Activated T-helper 2 cell treated with anti-CD3 and anti-CD28 coated beads, Interferon-gamma antibody, Interleukin-2, Interleukin-4, amounts not matched to agents 10 μg/mL and 5 μg/mL and 100 μg/mL, durations not matched to agents 14 hours and 24 hours and 36 hours (primary cell): ENCODE measurements at regions not wholly inside any gene's neighbourhood (a gene's known extent, or its start where the extent isn't known, plus 50 kb on each side); places are given as distances from the start of the nearest gene placed in this dataset.
A peak's percentile ranks its signal among the peaks of the same experiment; 100 is the strongest.
"Not testable (repeated sequence)": the region's sequence is repeated elsewhere in the genome, so short reads cannot be mapped to it uniquely, and the experiment has no call there.

Source experiments
- DNase-seq: peaks from one replicate; pipeline ENCODE4 v3.0.0; 2021; ENCODE audit warnings: low spot score
- H3K27ac Mint-ChIP-seq: one replicate; pipeline ENCODE4 v1.8.0; 2021; ENCODE audit warnings: mixed read lengths
- H3K27me3 Mint-ChIP-seq: one replicate; pipeline ENCODE4 v1.8.0; 2021; ENCODE audit warnings: low read depth, mixed read lengths
- H3K36me3 Mint-ChIP-seq: one replicate; pipeline ENCODE4 v1.8.0; 2021; ENCODE audit warnings: low read depth, mixed read lengths
- H3K4me1 Mint-ChIP-seq: one replicate; pipeline ENCODE4 v1.8.0; 2021; ENCODE audit warnings: low read depth, mixed read lengths
- H3K4me3 Mint-ChIP-seq: one replicate; pipeline ENCODE4 v1.8.0; 2021; ENCODE audit warnings: low read depth, mild to moderate bottlenecking, moderate library complexity, mixed read lengths
- H3K9me3 Mint-ChIP-seq: one replicate; pipeline ENCODE4 v1.8.0; 2021; ENCODE audit warnings: mixed read lengths
- intact Hi-C: fragments of 100-400 bp; cut with micrococcal nuclease; formaldehyde crosslinking; loops from one replicate; pipeline ENCODE4 v1.15.1; 2023

DNA sequence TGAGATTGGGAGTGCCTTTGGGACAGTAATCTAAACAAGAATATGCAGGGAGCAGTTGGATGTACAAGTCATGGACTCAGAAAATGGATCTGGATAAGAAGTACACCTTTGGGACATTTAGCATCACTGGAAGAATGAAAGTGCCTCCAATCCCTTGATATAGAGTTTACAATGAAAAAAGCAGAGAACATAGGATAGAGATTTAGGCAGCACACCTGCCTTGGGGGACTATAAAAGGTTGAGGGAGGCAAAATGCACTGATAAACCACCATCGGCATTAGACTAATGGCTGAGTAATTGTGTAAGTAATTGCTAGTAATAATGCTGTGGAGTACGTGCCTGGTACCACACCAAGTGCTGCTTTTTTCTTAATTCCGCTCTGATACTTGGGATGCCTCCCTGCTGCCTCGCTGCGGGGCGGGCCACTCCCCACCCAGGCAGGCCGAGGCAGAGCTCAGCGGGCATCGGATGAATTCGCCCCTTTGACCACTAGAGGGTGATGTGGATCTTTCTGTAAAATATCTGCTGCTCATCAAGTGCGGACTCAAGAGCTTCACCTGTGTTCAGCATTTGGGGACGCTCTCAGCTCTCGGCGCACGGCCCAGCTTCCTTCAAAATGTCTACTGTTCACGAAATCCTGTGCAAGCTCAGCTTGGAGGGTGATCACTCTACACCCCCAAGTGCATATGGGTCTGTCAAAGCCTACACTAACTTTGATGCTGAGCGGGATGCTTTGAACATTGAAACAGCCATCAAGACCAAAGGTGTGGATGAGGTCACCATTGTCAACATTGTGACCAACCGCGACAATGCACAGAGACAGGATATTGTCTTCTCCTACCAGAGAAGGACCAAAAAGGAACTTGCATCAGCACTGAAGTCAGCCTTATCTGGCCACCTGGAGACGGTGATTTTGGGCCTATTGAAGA lies 99.9 kb downstream of the ANKRD18B start:
- DNase-seq = peak; percentile 68
- Mint-ChIP-seq H3K9me3 (no peaks in the 10 kb centered on the region), H3K4me1 (peaks cover 5% of the 10 kb centered on the region), H3K4me3 (no peak overlapping the region), H3K27ac (no peak overlapping the region), H3K27me3 (peaks cover 26% of the 10 kb centered on the region), H3K36me3 (no peaks in the 10 kb centered on the region)
- intact Hi-C loops = loop anchor here (1.0 kb wide), 1 partner anchor 98 kb away; no protein-coding TSS in a partner anchor

DNA sequence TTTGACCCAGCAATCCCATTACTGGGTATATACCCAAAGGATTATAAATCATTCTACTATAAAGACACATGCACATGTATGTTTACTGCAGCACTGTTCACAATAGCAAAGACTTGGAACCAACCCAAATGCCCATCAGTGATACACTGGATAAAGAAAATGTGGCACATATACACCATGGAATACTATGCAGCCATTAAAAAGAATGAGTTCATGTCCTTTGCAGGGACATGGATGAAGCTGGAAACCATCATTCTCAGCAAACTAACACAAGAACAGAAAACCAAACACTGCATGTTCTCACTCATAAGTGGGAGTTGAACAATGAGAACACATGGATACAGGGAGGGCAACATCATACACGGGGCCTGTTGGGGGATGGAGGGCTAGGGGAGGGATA lies 104.3 kb downstream of the ANKRD18B start:
- H3K9me3 Mint-ChIP-seq, DNase-seq, H3K4me3 Mint-ChIP-seq, intact Hi-C loops, H3K27ac Mint-ChIP-seq, H3K4me1 Mint-ChIP-seq, H3K36me3 Mint-ChIP-seq: not testable (repeated sequence)
- H3K27me3 Mint-ChIP-seq = peaks cover 40% of the 10 kb centered on the region

DNA sequence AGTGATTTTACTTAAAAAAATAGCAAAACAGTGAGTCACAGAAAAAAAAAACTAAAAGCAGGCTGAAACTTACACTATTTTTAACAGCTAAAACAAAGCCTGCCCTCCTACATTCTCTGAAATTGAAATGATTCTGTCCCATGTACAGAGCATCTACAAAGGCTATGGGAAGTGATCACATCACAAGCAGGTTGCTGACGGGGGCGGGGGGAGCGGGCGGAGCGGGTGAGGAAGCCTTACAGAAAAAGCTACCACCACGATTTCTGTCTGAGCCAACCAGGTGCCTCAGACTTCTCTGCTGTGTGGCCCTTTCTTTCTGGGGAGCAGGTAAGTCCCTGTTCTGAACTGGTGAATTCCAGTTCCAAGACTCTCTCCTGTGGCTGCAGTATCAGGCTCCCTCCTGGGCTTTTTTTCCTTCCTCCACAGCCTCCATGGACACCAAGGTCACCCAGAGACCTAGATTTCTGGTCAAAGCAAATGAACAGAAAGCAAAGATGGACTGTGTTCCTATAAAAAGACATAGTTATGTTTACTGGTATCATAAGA lies 104.9 kb downstream of the ANKRD18B start:
- no peak for DNase-seq
- no peak overlapping the region for H3K27ac Mint-ChIP-seq
- no peaks in the 10 kb centered on the region for H3K36me3 Mint-ChIP-seq
- peaks cover 37% of the 10 kb centered on the region for H3K27me3 Mint-ChIP-seq
- no peak overlapping the region for H3K4me3 Mint-ChIP-seq
- peaks cover 3% of the 10 kb centered on the region for H3K4me1 Mint-ChIP-seq
- no peaks in the 10 kb centered on the region for H3K9me3 Mint-ChIP-seq
- intact Hi-C loops = no loop called here

DNA sequence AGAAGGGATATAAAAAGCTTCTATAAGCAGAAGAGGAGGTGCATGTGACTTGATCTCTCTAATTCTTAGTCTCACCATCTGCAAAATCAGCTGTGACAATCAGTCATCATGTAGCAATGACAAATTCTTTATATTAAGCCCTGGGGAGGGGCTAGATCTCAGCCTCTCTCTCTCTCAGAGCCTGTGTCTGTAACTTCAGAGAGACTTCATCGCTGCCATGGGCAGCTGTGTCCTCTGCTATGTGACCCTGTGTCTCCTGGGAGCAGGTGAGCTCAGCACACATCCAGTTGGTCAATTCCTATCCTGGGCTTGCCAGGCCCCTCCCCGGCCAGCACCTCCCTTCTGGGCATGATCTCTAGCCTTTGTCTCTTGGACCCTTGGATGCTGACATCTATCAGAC lies 109.6 kb downstream of the ANKRD18B start:
- DNase-seq = no peak
- Mint-ChIP-seq H3K27ac (no peak overlapping the region), H3K4me1 (no peaks in the 10 kb centered on the region), H3K36me3 (no peaks in the 10 kb centered on the region), H3K27me3 (peaks cover 58% of the 10 kb centered on the region), H3K4me3 (no peak overlapping the region), H3K9me3 (no peaks in the 10 kb centered on the region)
- intact Hi-C loops = no loop called here

DNA sequence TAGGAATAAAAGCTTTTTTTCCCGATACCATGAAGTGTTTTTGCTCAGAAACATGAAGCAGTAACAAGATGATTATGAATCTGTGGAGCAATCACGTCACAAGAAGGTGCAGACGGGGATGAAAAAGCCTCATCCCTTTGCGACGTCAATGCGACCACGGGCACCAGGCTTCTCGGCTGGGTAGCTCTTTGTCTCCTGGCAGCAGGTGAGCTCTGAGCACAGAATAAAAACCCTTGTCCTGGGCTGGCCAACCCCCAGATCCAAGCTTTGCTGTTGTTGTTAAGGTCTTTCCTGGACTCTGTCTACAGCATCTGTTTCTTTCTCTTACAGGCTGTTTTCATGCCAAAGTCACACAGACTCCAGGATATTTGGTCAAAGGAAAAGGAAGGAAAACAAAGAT lies 113.8 kb downstream of the ANKRD18B start:
- Mint-ChIP-seq H3K36me3 (no peaks in the 10 kb centered on the region), H3K27ac (no peak overlapping the region), H3K9me3 (no peaks in the 10 kb centered on the region), H3K27me3 (peaks cover 64% of the 10 kb centered on the region), H3K4me3 (no peak overlapping the region), H3K4me1 (no peaks in the 10 kb centered on the region)
- intact Hi-C loops = loop anchor here (2.0 kb wide), 1 partner anchor 41 kb away; no protein-coding TSS in a partner anchor
- no peak for DNase-seq

DNA sequence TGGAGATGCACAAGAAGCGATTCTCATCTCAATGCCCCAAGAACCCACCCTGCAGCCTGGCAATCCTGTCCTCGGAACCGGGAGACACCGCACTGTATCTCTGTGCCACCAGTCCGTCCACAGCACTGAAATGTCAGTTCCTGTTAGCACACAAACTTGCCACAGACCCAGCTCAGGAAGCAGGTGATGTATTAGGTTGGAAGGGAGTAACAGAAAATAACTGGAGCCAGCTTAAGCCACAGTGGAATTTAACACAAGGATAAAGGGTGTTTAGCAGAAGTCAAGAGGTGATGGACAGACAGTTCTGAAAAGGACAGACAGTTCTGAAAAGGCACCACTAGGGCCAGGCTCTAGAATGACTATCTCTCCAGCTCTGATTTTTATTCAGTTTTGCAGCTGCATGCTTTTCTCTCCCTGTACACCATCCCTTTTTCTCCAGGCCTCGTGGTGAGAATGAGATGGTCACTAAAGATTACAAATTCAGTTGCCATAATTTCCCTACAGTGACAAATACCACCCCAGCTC lies 114.4 kb downstream of the ANKRD18B start:
- no peak overlapping the region for H3K4me3 Mint-ChIP-seq
- H3K9me3 Mint-ChIP-seq = no peaks in the 10 kb centered on the region
- H3K4me1 Mint-ChIP-seq = no peaks in the 10 kb centered on the region
- intact Hi-C loops = no loop called here
- H3K36me3 Mint-ChIP-seq = no peaks in the 10 kb centered on the region
- H3K27me3 Mint-ChIP-seq = peaks cover 63% of the 10 kb centered on the region
- no peak for DNase-seq
- H3K27ac Mint-ChIP-seq = no peak overlapping the region

DNA sequence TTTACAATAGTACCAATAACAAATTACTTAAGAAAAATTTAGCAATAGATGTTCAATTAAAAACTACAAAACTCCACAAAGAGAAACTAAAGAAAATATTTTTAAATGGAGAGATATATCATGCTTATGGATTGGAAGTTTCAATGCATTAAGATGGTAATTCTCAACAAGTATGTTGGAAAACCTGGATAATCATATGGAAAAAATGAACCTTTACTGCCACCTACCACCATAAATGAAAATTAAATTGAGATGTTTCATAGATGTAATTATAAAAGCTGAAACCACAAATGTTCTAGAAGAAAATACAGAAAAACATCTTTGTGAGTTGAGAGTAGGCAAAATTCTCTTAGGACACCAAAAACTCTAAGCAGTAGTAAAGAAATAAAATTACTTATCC lies 121.7 kb downstream of the ANKRD18B start:
- Mint-ChIP-seq H3K4me1 (no peaks in the 10 kb centered on the region), H3K27me3 (peaks cover 41% of the 10 kb centered on the region), H3K4me3 (no peak overlapping the region), H3K27ac (no peak overlapping the region), H3K36me3 (no peaks in the 10 kb centered on the region), H3K9me3 (no peaks in the 10 kb centered on the region)
- intact Hi-C loops = no loop called here
- DNase-seq = no peak

DNA sequence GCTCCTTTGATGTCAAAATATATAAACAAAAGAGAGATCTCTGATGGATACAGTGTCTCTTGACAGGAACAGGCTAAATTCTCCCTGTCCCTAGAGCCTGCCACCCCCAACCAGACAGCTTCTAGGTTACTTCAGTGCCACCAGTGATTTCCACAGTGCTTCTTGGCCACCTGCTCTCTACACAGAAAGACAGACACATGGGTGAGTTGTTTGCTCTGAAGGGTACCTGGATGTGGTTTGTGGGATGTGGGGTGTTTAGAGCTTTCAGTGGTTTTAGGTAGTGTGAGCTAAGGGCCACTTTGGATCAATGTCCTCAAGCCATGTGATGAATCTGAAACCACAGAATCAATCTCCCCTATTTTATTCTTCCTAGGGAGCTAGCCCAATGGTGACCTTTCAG lies 125.4 kb downstream of the ANKRD18B start:
- no peaks in the 10 kb centered on the region for H3K4me1 Mint-ChIP-seq
- no peak overlapping the region for H3K4me3 Mint-ChIP-seq
- H3K27ac Mint-ChIP-seq = no peak overlapping the region
- DNase-seq = no peak
- intact Hi-C loops = no loop called here
- no peaks in the 10 kb centered on the region for H3K36me3 Mint-ChIP-seq
- peaks cover 41% of the 10 kb centered on the region for H3K27me3 Mint-ChIP-seq
- H3K9me3 Mint-ChIP-seq = no peaks in the 10 kb centered on the region

DNA sequence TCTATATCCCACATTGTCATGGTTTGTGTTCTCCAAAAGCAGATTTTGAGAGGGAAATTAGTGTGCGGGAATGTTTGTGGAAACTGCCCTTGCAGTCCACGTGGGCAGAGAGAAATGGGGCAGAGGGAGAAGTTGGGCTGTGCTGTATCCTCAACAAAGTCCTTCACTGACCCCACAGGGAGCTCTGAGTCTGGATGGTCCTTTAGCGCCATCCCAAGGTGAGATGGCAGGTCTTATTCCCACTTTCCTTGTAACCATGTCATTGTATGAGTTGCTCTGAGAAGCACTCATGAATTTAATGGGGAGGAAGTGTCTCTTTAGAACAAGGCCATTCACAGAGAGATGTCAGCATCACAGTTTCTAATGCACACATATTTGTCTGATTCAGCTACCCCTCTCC lies 127.1 kb downstream of the ANKRD18B start:
- Mint-ChIP-seq H3K4me1 (no peaks in the 10 kb centered on the region), H3K27me3 (peaks cover 46% of the 10 kb centered on the region), H3K27ac (no peak overlapping the region), H3K36me3 (no peaks in the 10 kb centered on the region), H3K9me3 (no peaks in the 10 kb centered on the region), H3K4me3 (no peak overlapping the region)
- intact Hi-C loops = no loop called here
- no peak for DNase-seq

DNA sequence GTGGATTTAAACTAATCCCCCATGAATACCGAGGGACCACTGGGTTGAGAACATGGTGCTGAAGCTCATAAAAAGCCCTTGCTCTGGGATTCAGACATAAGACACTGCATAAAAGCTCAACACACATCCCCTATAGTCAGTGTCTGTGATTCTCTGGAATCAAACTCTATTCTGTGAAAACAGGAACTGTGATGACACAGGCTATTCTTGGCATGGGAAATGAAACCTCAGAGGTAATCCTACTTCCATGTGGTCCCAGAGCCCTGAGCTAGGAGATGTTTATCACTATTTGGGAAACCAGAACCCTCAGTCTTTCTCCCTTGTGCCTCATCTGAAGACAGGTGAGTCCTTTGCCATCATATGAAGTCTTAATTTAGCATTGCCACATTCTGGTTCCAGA lies 135.4 kb upstream of the PRSS3 start:
- intact Hi-C loops = no loop called here
- H3K27ac Mint-ChIP-seq = no peak overlapping the region

DNA sequence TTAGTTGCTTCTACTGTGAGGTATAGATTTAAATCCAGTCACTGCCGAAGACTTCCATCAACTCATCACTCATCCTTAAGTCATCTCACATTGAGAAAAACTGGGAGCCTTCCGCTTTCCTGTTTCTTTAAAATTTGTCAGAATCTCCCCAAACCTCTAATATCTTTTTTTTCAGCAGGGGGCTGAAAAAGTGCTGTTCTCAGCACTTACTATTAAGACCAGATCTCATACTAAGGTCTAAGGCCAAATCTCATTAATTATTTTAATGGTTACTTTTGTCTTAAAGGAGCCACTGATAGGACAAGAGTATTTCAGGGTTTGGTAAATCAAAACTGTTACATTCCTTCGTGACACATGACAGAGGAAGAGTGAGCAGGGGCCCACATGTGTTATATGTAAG lies 134.6 kb upstream of the PRSS3 start:
- Mint-ChIP-seq H3K27me3 (peaks cover 25% of the 10 kb centered on the region), H3K36me3 (no peaks in the 10 kb centered on the region), H3K27ac (no peak overlapping the region), H3K9me3 (no peaks in the 10 kb centered on the region), H3K4me1 (no peaks in the 10 kb centered on the region), H3K4me3 (no peak overlapping the region)
- intact Hi-C loops = no loop called here
- no peak for DNase-seq

More for the DNA sequence above, 135.4 kb upstream of the PRSS3 start:
- no peaks in the 10 kb centered on the region for H3K36me3 Mint-ChIP-seq
- peaks cover 30% of the 10 kb centered on the region for H3K27me3 Mint-ChIP-seq
- H3K4me1 Mint-ChIP-seq = no peaks in the 10 kb centered on the region
- no peak for DNase-seq
- no peak overlapping the region for H3K4me3 Mint-ChIP-seq
- H3K9me3 Mint-ChIP-seq = no peaks in the 10 kb centered on the region

DNA sequence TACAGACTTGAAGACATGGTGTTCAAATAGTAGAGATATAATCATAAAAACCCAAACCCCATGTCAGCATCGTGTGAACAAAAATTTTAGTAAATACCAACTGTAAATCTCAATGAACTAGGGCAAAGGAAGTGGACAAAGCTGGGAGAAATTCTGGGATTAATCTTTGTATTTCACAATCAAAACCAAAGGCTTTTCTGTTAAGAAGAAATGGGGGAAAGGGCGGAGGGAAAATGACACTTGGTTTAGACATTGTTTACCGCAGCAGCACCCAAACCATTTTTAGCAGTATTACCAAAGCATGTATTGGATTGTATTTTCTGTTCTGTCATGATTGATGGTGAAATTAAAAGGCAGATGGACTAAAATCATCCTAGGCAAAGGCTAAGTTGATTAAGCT lies 134.2 kb upstream of the PRSS3 start:
- no peaks in the 10 kb centered on the region for H3K4me1 Mint-ChIP-seq
- H3K4me3 Mint-ChIP-seq = no peak overlapping the region
- no peak overlapping the region for H3K27ac Mint-ChIP-seq
- intact Hi-C loops = no loop called here
- peaks cover 25% of the 10 kb centered on the region for H3K27me3 Mint-ChIP-seq
- DNase-seq = no peak
- no peaks in the 10 kb centered on the region for H3K9me3 Mint-ChIP-seq
- no peaks in the 10 kb centered on the region for H3K36me3 Mint-ChIP-seq

DNA sequence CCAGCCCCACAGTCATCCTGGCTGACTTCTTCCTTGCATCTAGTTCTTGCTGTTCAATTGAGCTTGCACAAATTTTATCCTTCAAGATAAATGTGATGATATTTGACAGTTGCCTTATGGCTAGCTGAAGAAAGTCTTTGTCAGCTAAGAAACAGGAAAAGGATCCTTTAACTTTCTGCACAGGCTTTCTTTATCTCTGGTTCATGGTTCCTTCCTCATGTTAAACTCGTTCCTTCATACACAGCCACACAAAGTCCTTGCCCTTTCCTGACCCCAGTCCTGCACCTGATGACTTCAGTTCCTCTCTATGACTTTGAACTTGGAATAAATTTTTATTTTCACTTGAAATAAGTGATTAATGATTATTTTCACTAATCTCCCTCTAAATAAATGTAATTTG lies 132.5 kb upstream of the PRSS3 start:
- Mint-ChIP-seq H3K27me3 (peaks cover 25% of the 10 kb centered on the region), H3K9me3 (no peaks in the 10 kb centered on the region), H3K4me1 (no peaks in the 10 kb centered on the region), H3K4me3 (no peak overlapping the region), H3K27ac (no peak overlapping the region), H3K36me3 (no peaks in the 10 kb centered on the region)
- intact Hi-C loops = no loop called here
- no peak for DNase-seq
